GM21390 (cell line): ENCODE measurements at regions not wholly inside any gene's neighbourhood (a gene's known extent, or its start where the extent isn't known, plus 50 kb on each side); places are given as distances from the start of the nearest gene placed in this dataset.

Source experiments
- ATAC-seq: cut with Tn5 transposase; IDR thresholded peaks from one replicate; pipeline ENCODE4 v1.9.1; 2021; ENCODE audit not compliant: unreplicated experiment

DNA sequence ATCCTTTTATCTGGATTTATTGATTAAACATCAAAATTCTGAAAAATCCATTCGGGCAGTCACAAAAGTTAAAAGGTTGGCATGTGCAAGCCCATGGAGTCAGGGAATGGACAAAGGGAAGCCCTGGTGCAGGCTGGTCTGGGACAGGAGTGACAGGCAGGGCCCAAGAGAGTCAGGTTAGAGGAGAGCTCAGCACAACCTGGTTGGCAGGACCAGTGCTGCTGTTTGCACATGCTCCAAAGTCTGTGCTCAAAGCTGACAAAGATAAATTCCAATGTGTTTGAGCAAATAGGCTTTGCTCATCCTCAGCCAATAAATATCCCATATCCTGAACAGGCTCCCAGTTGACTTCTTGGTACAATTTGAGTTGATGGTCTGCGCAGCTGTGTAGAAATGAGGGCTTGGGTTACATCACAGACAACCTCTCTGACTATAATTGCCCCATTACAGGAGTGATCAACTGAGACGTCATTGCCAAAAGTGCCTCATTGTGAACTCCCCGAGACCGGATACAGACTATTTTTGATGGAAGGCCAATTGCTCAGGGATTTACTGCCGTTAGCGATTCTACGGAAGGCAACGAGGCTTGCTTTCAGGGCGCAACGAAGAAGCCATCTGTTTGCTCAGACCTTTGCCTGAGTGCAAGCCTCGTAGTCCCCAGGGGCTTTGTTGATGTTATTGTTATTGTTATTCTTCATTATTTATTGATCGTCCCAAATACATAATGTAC is 1008.1 kb upstream of the TENM3 start:
- ATAC-seq: no peak

DNA sequence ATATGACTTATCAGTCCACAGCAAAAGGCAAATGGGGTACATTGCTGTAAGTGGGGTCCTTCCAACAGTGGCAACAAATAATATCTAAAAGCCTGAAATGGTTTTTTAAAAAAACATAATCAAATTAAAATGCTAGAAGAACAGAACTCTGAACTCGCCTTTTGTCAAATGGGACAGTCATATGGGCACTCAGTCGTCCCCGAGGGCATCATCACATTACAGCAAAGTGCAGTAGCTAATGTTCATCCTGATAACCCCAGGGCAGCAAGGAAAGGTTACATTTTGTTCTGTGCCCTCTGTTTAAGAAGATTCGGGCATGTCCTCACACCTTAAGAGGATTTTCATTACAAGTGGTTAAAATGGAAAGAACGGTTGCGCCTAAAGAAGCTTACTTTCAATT is 997.9 kb upstream of the TENM3 start:
- ATAC-seq: no peak

DNA sequence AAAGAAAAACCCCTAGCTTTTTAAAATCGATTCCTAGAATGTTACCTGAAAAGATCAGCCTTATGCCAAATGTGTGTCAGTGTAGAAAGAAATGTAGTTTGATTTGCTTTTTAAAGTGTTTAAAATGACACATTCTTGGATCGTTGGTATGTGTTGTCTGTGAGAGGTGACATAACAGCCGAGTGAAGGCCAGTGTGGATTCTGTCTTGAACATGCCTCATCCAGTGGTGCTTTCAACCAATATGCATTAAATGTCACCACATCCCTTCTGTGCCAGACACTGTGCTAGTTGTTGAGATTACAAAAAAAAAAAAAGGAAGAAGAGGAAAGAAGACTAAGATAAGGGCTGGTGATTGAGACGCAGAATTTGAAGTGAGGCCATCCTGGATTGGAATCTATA is 994.2 kb upstream of the TENM3 start:
- no peak for ATAC-seq

DNA sequence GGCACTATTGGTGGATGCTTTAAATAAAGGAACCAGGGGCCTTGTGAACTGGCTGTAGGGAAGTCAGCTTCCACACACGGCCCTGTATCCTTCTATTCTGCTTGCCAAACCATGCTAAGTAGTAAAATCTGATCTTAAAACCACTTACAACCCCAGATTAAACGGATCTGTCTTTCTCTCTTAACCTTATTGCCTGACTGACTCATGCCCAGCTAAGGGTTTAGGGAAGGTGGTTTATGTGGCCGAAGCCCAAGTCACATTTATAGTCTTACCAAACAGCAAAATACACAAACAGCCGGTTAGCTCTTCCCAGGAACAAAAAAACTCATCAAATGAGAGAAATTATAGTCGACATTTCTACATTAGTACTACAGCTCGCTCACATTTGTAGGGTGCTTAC is 988.4 kb upstream of the TENM3 start:
- no peak for ATAC-seq

DNA sequence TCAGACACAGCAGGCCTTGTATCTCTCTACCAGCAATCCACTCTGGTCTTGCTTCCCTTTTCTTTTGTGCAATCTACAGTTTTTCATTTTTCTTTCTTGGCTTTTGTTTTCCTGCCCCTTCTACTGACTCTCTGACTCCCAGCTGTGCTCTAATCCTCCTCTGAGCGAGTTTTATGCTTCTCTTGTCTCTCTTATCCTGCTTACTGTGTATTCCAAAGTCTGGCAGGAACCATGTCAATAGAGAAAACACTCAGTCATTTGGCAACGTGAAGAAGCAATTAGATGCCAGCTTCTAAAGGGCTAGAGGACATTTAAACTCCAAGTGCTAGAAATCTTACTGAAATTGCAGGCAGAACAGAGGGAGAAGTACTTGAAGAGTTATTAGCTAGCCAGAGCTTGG is 984.6 kb upstream of the TENM3 start:
- no peak for ATAC-seq

DNA sequence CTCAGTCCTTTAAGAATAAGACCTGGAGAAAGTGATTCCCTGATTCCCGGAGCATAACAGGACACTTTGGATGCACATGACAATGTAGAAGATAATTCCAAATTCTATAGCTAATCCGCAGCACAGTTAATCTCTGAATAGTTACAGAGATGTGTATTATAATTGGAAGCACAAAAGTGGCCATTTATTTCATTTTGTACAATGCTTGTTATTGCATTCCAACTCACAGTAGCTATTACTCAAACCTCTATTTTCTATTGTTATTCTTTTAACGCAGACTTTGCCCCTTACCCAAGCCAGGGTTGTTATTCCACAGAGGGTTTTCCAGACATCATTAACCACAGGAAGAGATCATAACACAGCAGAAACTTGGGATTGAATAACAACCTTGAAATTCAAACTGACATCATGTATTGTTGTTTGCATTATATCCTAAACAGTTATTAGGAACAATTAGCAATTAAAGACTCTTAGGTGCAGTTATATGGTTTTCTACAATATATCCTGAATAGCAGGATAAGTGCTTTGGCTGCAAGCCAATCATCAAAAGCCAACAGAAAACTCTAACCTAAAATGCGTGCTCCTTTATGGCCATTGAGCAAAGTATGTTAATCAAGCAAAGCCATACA is 984.0 kb upstream of the TENM3 start:
- ATAC-seq: no peak

DNA sequence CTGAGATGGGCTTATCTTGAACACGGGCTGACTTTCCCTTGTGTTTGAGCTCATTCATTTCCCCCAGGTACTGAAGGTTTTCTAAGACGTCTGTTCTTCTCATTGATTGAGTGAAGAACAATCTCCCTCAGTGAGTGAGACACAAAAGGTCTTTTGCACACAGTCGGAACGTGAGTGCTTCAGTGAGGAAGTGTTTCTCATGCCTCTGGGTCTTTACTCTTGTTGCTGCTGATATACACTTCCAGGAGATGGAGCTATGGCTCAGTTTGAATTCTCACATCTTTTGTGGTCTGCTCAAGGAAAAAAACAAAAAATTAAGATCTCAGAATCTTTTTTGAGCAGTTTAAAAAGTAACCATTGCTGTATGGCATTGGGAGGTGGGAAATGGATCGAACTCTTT is 981.9 kb upstream of the TENM3 start:
- no peak for ATAC-seq

DNA sequence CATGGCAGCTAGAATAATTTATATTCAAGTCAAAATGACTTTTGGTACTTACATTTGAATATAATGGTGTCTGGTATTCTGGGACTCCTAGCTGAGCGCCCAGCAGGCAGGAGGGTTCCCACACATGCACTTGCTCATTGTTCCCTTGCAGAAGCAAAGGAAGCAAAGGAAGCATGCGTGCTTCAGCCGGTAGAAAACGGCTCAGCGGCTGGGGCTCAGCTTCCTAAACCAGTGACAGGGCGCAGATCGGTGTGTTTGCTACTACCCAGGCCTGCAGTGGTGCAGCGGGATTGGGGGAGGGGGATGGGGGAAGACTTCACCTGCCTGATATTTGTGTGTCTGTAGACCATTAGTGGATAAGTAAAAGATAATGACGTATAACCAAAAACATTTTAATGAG is 978.3 kb upstream of the TENM3 start:
- ATAC-seq: no peak

DNA sequence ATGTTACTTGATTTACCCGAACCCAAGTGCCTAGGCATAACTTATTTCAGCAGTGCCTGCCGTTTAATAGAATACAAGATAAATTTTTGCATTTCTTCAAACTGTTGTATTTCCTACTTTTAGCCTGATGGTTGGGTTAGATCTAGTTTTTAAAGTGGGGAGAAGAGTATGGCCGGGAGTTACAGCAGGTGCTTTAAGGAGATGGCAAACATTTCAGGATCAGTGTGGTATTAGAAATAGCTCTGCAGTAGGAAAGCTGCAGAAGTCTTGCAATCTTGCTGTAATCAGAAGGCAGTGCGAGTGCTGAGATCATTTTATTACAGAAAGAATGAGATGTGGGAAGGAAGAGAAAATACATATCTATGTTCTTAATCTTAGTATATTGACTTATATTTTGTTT is 977.8 kb upstream of the TENM3 start:
- ATAC-seq: no peak

DNA sequence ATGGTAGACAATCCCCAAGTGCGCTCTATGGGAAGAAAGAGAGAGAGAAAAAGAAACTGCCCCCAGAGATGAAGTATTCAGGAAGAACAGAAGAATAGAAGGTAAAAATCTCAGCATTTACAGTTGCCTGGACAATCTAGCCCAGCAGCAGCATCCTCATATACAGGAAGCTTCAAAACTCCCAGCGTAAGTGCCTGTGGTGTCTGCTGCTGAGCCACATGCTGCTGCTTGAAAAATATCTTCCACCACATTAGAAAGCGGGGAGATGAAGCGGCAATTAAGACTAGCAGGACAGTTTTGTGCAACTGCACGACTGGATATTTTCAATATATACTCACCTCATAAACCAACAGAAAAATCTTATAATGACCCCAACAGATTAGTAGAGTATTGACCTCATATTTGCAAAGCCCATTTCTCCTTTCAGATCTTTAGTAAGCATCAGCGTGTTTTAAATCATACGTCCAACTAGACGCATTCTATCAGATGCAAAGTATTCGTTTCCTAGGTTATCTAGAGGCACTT is 972.0 kb upstream of the TENM3 start:
- ATAC-seq: no peak

DNA sequence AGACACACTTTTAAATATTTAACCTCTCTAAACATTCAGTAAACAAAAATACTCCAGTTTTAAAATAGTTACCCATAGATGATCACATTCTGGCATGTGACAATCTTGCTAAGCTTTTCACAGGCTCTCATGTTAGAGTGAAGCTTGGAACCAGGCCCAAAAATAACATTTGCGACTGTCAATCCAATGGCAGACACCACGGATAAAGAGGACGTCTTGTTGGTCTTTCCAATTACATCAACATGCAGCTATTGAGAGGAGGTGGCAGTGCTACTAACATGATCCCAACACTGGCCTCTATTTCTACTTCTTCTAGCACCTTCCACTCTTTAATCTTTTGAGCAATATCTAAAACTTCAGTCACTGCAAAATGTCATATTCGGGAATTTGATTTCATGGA is 970.8 kb upstream of the TENM3 start:
- ATAC-seq: no peak

DNA sequence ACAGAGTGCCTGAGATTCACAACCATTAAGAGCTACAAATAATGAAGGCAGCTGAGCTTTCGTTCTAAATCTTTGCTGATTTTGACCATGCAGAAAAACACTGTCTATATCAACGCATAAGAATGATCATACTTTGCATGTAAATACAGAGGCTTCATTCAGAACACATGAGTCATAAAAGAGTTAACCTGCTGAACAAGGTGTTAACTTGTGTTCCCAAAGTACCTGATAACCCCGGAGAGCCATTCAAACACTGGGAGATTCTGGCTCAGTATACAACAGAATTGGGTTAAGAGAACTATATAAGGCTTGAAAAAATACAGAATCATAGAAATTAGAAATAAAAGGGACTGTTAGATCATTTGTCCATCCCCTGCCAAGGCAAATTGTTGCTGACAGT is 964.3 kb upstream of the TENM3 start:
- ATAC-seq: no peak

DNA sequence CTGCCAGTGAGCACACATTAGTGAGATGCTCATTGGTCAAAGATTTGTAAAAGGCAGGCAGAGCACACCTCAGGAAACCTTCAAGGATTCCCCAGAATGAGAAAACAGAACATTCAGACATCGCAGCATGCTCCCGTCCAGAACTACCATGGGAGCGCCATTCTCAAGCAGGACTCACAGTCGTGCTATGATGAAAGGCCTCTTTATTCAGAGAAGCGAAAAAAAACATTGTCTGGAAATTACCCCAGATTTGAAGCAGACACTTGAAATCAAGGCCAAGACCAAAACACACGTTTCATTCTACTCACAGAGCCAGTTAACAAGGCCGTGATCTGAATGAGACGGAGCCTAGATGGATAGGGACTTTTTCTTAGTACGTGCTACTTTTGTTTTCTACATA is 961.8 kb upstream of the TENM3 start:
- no peak for ATAC-seq

DNA sequence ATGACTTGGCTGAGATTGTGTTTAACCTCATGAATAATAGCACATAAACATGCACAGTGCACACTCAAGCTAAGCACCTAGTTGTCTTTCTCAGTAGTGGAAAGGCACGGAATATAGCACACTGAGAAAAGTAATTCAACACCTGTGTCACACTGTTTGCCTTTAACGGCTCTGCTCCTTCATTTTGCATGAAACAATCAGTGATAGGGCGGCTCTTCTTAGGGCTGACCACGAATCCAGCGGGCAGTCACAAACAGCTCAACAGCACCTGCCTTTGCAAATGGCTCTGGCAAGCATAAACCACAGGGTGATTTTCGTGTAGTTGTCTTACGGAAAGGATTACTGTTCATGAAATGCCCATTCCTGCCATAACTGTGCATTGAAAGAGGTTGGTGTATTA is 954.0 kb upstream of the TENM3 start:
- ATAC-seq: no peak

DNA sequence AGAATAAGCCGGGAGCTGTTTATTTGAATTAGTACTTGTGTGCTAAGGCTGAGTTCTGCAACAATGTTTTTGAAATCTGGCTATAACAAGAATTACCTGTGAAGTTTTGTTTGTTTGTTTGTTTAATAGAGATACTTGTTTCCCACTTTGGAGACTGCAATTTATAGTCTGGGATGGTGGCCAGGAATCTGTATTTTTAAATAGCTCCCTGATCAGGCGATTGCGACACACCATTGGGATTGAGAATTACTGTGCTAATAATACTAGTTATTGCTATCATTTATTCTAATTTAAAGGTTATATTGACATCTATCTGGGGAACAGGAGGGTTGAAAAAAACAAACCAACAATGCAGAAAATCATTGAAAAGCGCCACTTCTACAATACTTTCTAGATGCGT is 951.6 kb upstream of the TENM3 start:
- no peak for ATAC-seq

DNA sequence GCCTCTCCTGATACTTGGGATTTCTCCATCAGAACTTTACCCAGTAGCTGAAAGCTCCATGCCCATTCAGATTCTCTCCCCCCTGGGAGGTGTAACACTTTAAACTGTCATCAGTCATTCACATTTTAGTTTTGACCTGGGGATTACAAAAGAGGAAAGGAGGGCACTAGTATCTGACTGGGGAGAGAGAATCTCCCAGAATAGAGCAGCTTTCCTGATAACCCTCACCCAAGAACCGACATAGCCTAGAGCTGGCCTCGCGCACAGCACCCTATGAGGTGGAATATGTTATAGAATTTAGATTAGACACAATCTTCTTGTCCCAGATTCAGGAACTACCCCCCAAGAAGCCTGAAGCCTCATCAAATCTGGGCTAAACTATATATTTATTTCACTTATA is 950.2 kb upstream of the TENM3 start:
- no peak for ATAC-seq

DNA sequence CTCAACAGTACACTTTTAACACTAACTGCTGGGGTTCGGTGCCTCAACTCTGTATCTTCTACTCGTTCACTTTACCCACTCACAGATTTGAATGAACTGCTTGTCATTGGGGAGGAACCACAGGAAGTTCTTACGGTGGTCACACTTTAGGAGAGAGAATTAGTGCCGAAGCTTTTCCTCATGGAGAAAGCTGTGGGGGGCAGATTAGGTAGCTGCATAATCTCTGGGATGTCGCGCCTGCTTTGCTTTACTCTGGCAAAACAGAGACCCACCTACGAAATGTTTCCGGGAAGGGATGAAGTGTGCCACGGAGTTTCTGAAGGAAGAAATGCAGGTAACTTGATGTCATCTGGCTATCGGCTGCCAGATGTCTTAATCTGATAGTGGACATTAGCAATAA is 949.7 kb upstream of the TENM3 start:
- ATAC-seq: no peak

DNA sequence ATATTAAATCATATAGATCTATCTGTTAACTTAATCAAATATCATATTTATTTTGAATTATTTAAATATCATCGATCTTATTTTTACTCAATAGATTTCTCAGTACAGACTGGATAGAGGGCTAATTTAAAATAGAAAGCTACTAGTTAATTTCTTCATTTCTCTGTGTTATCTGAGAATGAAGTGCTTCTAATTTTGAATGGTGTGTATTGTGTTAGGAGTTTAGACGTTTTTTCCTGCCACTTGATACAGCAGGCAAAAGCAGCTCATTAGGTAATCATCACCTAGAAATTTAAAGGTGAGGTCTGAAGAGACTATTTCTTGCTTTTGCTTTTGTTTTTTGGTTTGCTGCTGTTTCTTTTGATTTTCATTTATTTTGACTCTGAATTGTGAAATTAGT is 948.8 kb upstream of the TENM3 start:
- ATAC-seq: no peak

DNA sequence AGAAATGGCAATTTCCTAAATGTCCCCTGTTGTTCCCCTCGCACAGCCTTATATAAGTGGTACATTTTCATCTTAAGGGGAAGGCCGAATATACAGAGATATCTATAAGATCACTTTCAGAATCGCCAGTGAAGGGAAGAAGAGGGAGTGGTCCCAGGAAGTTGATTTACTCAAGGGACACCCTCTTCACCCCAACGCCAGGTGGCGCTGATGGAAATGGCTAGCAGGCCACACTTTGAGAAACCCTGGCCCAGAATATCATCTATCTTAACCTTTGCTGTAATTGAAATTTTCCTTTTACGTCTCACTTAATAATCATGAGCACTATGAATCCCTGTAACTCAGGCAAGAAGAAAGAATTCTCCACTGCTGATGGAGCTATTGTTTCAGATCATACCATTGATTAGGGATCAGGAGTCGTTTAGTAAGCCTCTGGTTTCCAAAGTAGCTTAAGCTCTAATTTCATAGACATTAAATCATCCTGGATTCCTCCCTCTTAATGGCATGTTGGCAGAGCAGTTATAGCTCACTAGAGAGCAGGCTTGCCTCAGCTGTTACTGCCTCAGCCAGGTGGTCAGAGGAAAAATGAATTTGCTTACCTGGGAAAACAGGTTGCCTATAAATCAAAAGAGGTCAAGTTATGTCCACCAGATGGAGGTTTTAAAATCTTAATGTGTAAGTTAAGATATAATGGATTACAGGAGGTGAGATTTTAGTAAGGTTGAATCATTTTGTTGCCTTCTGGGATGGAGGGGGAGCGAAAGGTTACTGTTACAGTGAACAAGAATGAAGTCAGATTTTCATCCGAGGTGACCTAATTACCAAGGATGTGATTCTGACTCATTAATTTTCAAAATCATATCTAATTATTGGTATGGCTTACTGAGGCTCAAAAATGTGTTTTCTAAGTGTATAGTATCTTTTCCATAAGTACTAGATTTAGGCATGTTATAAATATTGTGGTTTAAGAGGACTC is 941.2 kb upstream of the TENM3 start:
- ATAC-seq: peak; percentile 94

DNA sequence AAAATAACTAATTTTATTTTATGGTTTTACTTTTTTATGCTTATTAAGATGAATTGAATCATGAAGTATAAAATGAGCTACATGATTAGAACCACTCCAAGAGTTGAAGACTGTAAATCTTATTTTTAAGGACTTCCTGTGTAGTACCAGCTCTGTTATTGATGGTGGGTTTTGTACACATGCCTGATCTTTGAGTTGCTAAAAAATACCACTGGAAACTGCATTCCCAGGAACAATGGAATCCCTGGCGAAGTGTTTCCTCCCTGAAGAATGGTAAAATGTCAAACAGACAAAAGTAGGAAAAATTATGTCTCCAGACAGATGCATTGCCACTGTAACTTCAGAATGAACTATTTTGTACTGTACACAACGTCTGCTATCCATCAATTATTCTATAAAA is 935.4 kb upstream of the TENM3 start:
- ATAC-seq: no peak

DNA sequence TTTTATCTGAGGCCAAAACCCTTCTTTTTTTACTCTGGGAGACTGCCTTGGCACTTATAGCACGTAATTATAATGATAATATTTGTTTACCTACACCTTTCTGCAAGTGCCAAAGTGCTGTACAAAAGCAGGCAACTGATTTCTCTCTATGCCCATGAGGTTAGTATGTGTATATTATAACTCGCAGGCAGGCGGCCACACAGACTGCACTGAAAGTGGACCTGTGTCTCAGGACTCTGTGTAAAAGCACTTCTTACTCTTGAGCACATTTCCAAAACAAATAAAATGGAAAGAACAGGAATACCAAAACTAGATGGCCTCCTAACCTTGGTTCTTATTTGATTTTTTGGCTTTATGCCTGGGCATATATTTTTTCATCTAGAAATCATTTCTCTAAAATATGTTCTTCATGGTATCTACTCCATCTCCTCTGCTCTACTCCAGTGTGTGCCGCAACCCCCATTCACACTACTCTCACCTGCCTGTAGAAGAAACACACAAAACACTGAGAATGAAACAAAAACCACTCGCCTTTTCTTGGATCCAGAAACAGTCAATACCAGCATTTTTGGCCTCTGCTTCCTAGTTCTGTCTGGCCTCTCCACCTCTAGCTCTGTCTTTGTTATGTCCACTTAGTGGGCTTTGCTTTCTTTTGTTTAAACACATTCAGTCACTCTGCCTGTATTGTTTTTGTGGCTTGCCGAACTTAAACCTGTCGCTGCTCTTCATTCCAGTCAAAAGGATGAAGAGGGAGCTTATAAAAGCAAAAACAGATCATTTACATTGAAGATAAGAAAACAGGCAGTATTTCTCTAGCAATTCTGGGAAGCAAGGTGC is 934.5 kb upstream of the TENM3 start:
- ATAC-seq: no peak
